DND-41 (cell line): ENCODE measurements at regions not wholly inside any gene's neighbourhood (a gene's known extent, or its start where the extent isn't known, plus 50 kb on each side); places are given as distances from the start of the nearest gene placed in this dataset.

Experiments used
- ATAC-seq: fragments of 200-7000 bp; cut with Tn5 transposase; 3 replicates; pipeline ENCODE4 v1.9.1; 2021; ENCODE audit warnings: low read depth; ENCODE audit not compliant: insufficient read depth
- DNase-seq: peaks from one replicate; pipeline ENCODE4 v3.0.0-alpha.2; 2020
- H2AFZ ChIP-seq: 2 replicates; pipeline ENCODE4 v1.6.0; 2012; ENCODE audit warnings: low read depth, low read length
- H3K27ac ChIP-seq: 2 replicates; pipeline ENCODE4 v1.5.1; 2012; ENCODE audit warnings: low read length, inconsistent platforms
- H3K27me3 ChIP-seq: fragments of 200-600 bp; sonication (generic); 2 replicates; pipeline ENCODE4 v1.6.0; 2012; ENCODE audit warnings: low read length, mild to moderate bottlenecking, inconsistent platforms; ENCODE audit not compliant: insufficient read depth, poor library complexity
- H3K36me3 ChIP-seq: 2 replicates; pipeline ENCODE4 v1.5.1; 2012; ENCODE audit warnings: low read length, inconsistent platforms; ENCODE audit not compliant: insufficient read depth
- H3K4me1 ChIP-seq: 2 replicates; pipeline ENCODE4 v1.5.1; 2012; ENCODE audit warnings: mild to moderate bottlenecking, low read length; ENCODE audit not compliant: insufficient read depth
- H3K4me2 ChIP-seq: 2 replicates; pipeline ENCODE4 v1.6.0; 2012; ENCODE audit warnings: mild to moderate bottlenecking, moderate library complexity, low read length, inconsistent platforms; ENCODE audit not compliant: insufficient read depth
- H3K4me3 ChIP-seq, 2 experiments: fragments of 200-600 bp in 1 of 2; shearing (Covaris generic) in 1 of 2; 2 replicates each; pipeline ENCODE4 v1.5.1; 2012 to 2016; ENCODE audit warnings: inconsistent platforms in 2 of 2, low read length in 2 of 2, mild to moderate bottlenecking in 2 of 2, low read depth in 1 of 2, moderate library complexity in 1 of 2
- H3K79me2 ChIP-seq: 2 replicates; pipeline ENCODE4 v1.6.0; 2012; ENCODE audit warnings: low read length, inconsistent platforms; ENCODE audit not compliant: insufficient read depth
- H3K9ac ChIP-seq: 2 replicates; pipeline ENCODE4 v1.6.0; 2012; ENCODE audit warnings: low read depth, mild to moderate bottlenecking, inconsistent platforms, low read length, moderate library complexity
- H3K9me3 ChIP-seq: 2 replicates; pipeline ENCODE4 v1.5.1; 2012; ENCODE audit warnings: low read length, moderate library complexity, mild to moderate bottlenecking, inconsistent platforms; ENCODE audit not compliant: insufficient read depth, severe bottlenecking
- H4K20me1 ChIP-seq: 2 replicates; pipeline ENCODE4 v1.6.0; 2012; ENCODE audit warnings: low read length; ENCODE audit not compliant: insufficient read depth
- EZH2 ChIP-seq: IDR thresholded peaks from 3 replicates; pipeline ENCODE4 v1.6.1; 2012; ENCODE audit warnings: borderline replicate concordance, low read depth, mild to moderate bottlenecking, moderate library complexity, low read length, inconsistent platforms; ENCODE audit not compliant: severe bottlenecking
- TF ChIP-seq, protein P1 (sequence below): IDR thresholded peaks from 2 replicates; pipeline ENCODE4 v1.5.1; 2012; ENCODE audit warnings: borderline replicate concordance, low read length, moderate library complexity, mild to moderate bottlenecking; ENCODE audit not compliant: poor library complexity, severe bottlenecking; ENCODE audit errors: extremely low read depth

GRCh38 chrX:139044680-139045079, 333.2 kb upstream of the FGF13 start:
- no peaks in the 10 kb centered on the region for H3K79me2 ChIP-seq
- TF ChIP-seq EZH2 = no peak
- TF ChIP-seq, protein P1, sequence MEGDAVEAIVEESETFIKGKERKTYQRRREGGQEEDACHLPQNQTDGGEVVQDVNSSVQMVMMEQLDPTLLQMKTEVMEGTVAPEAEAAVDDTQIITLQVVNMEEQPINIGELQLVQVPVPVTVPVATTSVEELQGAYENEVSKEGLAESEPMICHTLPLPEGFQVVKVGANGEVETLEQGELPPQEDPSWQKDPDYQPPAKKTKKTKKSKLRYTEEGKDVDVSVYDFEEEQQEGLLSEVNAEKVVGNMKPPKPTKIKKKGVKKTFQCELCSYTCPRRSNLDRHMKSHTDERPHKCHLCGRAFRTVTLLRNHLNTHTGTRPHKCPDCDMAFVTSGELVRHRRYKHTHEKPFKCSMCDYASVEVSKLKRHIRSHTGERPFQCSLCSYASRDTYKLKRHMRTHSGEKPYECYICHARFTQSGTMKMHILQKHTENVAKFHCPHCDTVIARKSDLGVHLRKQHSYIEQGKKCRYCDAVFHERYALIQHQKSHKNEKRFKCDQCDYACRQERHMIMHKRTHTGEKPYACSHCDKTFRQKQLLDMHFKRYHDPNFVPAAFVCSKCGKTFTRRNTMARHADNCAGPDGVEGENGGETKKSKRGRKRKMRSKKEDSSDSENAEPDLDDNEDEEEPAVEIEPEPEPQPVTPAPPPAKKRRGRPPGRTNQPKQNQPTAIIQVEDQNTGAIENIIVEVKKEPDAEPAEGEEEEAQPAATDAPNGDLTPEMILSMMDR = no peak
- DNase-seq = no peak
- H3K9ac ChIP-seq = no peak overlapping the region
- no peaks in the 10 kb centered on the region for H3K36me3 ChIP-seq
- no peak for ATAC-seq
- H3K4me2 ChIP-seq = no peak overlapping the region
- H3K4me3 ChIP-seq = no peak overlapping the region
- H4K20me1 ChIP-seq = no peaks in the 10 kb centered on the region
- H3K9me3 ChIP-seq = no peaks in the 10 kb centered on the region
- no peak overlapping the region for H3K27ac ChIP-seq
- no peaks in the 10 kb centered on the region for H3K27me3 ChIP-seq
- H3K4me1 ChIP-seq = no peaks in the 10 kb centered on the region
- no peak overlapping the region for H2AFZ ChIP-seq

DNA sequence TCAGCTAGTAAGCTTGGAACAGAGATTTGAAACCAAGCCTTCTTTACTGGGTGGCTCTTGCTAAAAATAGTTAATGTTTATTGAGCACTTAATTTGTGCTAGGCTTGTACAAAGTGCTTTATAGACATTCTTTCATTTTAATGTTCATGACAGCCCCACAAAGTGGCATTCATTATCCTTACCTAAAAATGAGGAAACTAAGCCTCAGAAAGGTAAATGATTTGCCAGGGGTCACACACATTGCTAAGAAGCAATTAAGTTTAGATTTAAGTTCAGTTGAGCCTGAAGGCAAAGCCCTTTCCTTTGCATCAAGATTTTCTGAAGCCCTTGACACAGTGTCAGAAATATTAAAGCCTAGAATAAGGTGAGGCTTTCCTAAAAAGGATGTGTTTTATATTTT, 327.5 kb upstream of the FGF13 start:
- H3K4me1 ChIP-seq = no peaks in the 10 kb centered on the region
- H3K27ac ChIP-seq = no peak overlapping the region
- H2AFZ ChIP-seq = no peak overlapping the region
- no peaks in the 10 kb centered on the region for H3K27me3 ChIP-seq
- no peaks in the 10 kb centered on the region for H3K9me3 ChIP-seq
- H4K20me1 ChIP-seq = no peaks in the 10 kb centered on the region
- H3K9ac ChIP-seq = no peak overlapping the region
- no peak for TF ChIP-seq EZH2
- TF ChIP-seq, protein P1 = no peak
- no peak for ATAC-seq
- no peak overlapping the region for H3K4me2 ChIP-seq
- no peaks in the 10 kb centered on the region for H3K36me3 ChIP-seq
- no peaks in the 10 kb centered on the region for H3K79me2 ChIP-seq
- no peak overlapping the region for H3K4me3 ChIP-seq
- no peak for DNase-seq

DNA sequence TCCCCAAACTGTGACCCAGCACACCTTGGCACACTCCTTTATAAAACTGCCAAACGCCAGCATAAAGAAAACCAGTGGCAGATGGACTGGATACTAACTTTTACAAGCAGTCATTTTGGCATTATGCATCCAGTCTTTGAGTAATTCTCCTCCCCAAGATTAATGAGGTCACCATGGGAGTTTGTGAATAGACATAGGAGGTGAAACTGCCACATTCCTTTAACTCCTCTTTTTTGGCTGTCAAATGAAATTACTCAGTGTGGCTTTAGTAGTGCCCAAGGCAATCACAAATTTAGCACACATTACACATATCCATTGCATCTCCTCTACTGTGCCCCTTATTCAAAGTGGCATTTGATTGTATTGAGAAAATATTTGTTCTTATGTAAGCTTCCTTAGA, 315.3 kb upstream of the FGF13 start:
- Histone ChIP-seq H3K4me1 (no peaks in the 10 kb centered on the region), H2AFZ (no peak overlapping the region), H3K4me3 (no peak overlapping the region), H3K27me3 (no peaks in the 10 kb centered on the region), H3K9ac (no peak overlapping the region), H3K36me3 (no peaks in the 10 kb centered on the region), H3K4me2 (no peak overlapping the region), H3K27ac (no peak overlapping the region), H3K79me2 (no peaks in the 10 kb centered on the region), H3K9me3 (no peaks in the 10 kb centered on the region), H4K20me1 (no peaks in the 10 kb centered on the region)
- no peak for DNase-seq
- no peak for ATAC-seq
- no peak for TF ChIP-seq EZH2
- TF ChIP-seq, protein P1 = no peak

GRCh38 chrX:139026406-139026805, 314.9 kb upstream of the FGF13 start:
- Histone ChIP-seq H3K9ac (no peak overlapping the region), H3K27me3 (no peaks in the 10 kb centered on the region), H3K79me2 (no peaks in the 10 kb centered on the region), H3K4me3 (no peak overlapping the region), H3K4me2 (no peak overlapping the region), H3K36me3 (no peaks in the 10 kb centered on the region), H4K20me1 (no peaks in the 10 kb centered on the region), H3K4me1 (no peaks in the 10 kb centered on the region), H2AFZ (no peak overlapping the region), H3K9me3 (no peaks in the 10 kb centered on the region), H3K27ac (no peak overlapping the region)
- ATAC-seq (no peak), DNase-seq (no peak)
- TF ChIP-seq, protein P1 = no peak
- no peak for TF ChIP-seq EZH2
